Naive thymus-derived CD8-positive, alpha-beta T cell (primary cell): ENCODE measurements at regions not wholly inside any gene's neighbourhood (a gene's known extent, or its start where the extent isn't known, plus 50 kb on each side); places are given as distances from the start of the nearest gene placed in this dataset.
"Not testable (repeated sequence)": the region's sequence is repeated elsewhere in the genome, so short reads cannot be mapped to it uniquely, and the experiment has no call there.

Experiments used
- ATAC-seq, 2 donors: fragments of 150-1000 bp; cut with Tn5 transposase in 1 of 2; sonication (Bioruptor Pico), chemical (Tn5 transposase) in 1 of 2; 1 replicate in 1 of 2; 2 replicates in 1 of 2; pipeline ENCODE4 v1.10.0; 2021; ENCODE audit warnings: mild to moderate bottlenecking in 2 of 2, moderate library complexity in 2 of 2
- POLR2A ChIA-PET: fragments of 350-600 bp; sonication (Branson Sonifier 250); formaldehyde crosslinking; loops from one replicate; lab custom pipeline; 2021; ENCODE audit warnings: antibody characterized with exemption; lab: Charles Lee
- DNase-seq, 10 donors: peaks; one replicate each; pipeline versions ENCODE4 v3.0.0 to v3.0.0-alpha.2; 2020 to 2022
- H3K27ac Mint-ChIP-seq, 10 donors: one replicate each; pipeline ENCODE4 v1.8.0; 2020 to 2022; ENCODE audit warnings: mild to moderate bottlenecking in 10 of 10, mixed read lengths in 10 of 10, moderate library complexity in 4 of 10, inconsistent platforms in 1 of 10
- H3K27me3 Mint-ChIP-seq, 5 donors: one replicate each; pipeline ENCODE4 v1.8.0; 2021 to 2022; ENCODE audit warnings: mixed read lengths in 5 of 5
- H3K36me3 Mint-ChIP-seq, 3 donors: one replicate each; pipeline ENCODE4 v1.8.0; 2020 to 2022; ENCODE audit warnings: mixed read lengths in 3 of 3, mild to moderate bottlenecking in 2 of 3, inconsistent platforms in 1 of 3
- H3K4me1 Mint-ChIP-seq, 4 donors: one replicate each; pipeline ENCODE4 v1.8.0; 2021 to 2022; ENCODE audit warnings: mixed read lengths in 4 of 4
- H3K4me3 Mint-ChIP-seq, 10 donors: one replicate each; pipeline ENCODE4 v1.8.0; 2020 to 2022; ENCODE audit warnings: mild to moderate bottlenecking in 10 of 10, mixed read lengths in 10 of 10, moderate library complexity in 6 of 10, inconsistent platforms in 1 of 10
- H3K9me3 Mint-ChIP-seq, 9 donors: one replicate each; pipeline ENCODE4 v1.8.0; 2020 to 2022; ENCODE audit warnings: mixed read lengths in 9 of 9, mild to moderate bottlenecking in 3 of 9, inconsistent platforms in 1 of 9, moderate library complexity in 1 of 9

DNA sequence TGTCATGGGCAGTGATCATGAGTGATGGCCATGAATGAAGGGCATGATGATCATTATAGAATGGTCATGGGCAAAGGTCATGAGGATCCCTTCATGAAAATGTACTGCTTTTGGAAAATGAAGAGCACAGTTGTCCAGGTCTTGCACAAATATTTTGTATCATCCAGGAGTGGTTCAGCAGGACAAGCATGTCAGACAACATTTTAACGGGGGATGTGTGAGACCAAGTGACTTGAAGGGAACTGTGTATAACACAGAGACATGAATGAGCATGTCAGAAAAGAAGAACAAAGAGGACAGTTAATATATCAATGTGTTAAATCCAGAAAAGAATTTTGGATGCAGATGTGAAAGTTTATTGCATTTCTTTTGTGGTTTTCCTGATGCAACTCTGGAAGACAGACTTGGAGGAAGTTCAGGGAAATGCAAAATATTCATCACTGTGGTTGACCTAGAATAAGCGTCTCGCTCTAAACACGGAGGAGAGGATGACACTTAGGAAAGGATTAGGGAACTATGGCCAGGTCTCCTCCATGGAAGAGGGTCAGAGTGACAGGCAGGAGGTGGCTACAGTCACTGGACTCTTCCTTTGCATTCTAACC lies 116.1 kb upstream of the IRX4 start:
- Mint-ChIP-seq H3K4me3 (no peak overlapping the region), H3K36me3 (peaks cover 0 to 11% (median 0%) of the 10 kb centered on the region in 3 donors), H3K9me3 (peaks cover 3 to 20% (median 12%) of the 10 kb centered on the region in 9 donors), H3K4me1 (peaks cover 0 to 13% (median 3%) of the 10 kb centered on the region in 4 donors), H3K27ac (no peak overlapping the region), H3K27me3 (peaks cover 21 to 75% (median 52%) of the 10 kb centered on the region in 5 donors)
- POLR2A ChIA-PET, result no interaction called here
- DNase-seq, result no peak
- no peak for ATAC-seq

DNA sequence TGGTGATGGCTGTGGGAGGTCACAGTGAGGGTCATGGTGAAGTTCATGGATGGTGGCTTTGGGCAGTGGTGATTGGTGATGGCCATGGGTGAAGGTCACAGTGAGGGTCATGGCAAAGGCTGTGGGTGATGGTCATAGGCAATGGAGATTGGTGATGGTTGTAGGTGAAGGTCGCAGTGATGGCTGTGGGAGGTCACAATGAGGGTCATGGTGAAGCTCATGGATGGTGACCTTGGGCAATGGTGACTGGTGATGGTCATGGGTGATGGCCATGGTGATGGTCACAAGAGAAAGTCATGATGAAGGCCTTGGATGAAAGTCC lies 115.6 kb upstream of the IRX4 start:
- Mint-ChIP-seq H3K36me3 (peaks cover 0 to 16% (median 0%) of the 10 kb centered on the region in 3 donors), H3K27ac (no peak overlapping the region), H3K27me3 (peaks cover 17 to 75% (median 50%) of the 10 kb centered on the region in 5 donors), H3K9me3 (peaks cover 8 to 25% (median 17%) of the 10 kb centered on the region in 9 donors), H3K4me1 (peaks cover 0 to 13% (median 3%) of the 10 kb centered on the region in 4 donors), H3K4me3 (no peak overlapping the region)
- DNase-seq (no peak), ATAC-seq (no peak)
- POLR2A ChIA-PET, result no interaction called here

DNA sequence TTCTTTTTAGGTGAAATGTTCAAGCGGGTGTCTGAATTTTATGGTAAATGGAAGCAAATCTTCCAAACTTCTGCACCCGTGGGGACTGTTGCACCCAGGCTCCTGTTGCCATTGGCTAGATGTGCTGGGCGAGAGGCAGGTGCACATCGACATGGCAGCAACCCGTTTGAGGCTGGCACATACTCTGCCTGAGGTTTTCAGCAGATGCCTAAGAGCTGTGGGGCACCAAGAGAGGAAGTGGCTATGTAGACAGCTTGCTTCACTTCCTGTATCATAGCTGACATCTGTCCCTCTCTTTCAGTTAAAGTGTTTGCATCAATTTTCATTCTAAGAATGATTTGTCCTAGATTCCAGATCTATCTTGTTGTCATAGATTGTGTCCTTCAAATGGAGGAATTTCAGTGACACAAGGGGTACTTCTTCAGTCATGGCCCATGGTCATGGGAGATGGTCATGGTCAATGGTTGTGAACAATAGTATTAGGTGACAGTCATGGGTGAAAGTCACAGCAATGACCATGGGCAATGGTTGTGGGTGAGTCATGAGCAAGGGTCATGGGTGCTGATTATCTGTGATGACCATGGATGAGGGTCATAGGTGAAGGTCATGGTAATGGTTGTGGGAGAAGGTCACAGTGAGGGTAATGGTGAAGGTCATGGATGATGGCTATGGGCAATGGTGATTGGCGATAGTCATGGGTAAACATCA lies 115.1 kb upstream of the IRX4 start:
- no peak overlapping the region for H3K27ac Mint-ChIP-seq
- POLR2A ChIA-PET, result no interaction called here
- no peak for ATAC-seq

DNA sequence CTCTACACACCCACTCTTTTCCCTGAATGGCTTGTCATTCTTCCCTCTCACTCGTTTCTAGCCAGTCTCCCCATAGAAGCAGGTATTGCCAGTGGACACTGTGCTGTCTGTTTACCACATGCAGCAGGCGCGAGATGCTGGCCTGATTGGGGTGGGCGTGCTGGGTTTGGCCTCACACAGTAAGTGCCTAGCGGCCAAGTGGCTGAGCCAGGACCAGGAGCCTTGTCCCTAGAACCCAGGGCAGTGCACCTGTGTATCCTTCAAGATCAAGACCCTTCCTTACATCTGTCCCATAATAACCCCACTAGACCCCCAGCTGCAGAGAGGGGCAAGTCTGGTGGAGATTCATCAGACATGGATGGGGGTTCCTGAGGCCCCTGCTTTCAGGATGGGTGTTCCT lies 112.8 kb upstream of the IRX4 start:
- H3K4me1 Mint-ChIP-seq, result peaks cover 0 to 10% (median 2%) of the 10 kb centered on the region in 4 donors
- no peak overlapping the region for H3K4me3 Mint-ChIP-seq
- ATAC-seq, result no peak
- peaks cover 18 to 58% (median 30%) of the 10 kb centered on the region in 5 donors for H3K27me3 Mint-ChIP-seq
- H3K36me3 Mint-ChIP-seq, result peaks cover 0 to 20% (median 3%) of the 10 kb centered on the region in 3 donors
- H3K9me3 Mint-ChIP-seq, result peaks cover 14 to 36% (median 27%) of the 10 kb centered on the region in 9 donors
- no peak for DNase-seq
- POLR2A ChIA-PET, result no interaction called here
- no peak overlapping the region for H3K27ac Mint-ChIP-seq

More for the DNA sequence above, 115.1 kb upstream of the IRX4 start:
- Mint-ChIP-seq H3K36me3 (peaks cover 0 to 17% (median under 1%) of the 10 kb centered on the region in 3 donors), H3K4me3 (no peak overlapping the region), H3K9me3 (peaks cover 12 to 30% (median 19%) of the 10 kb centered on the region in 9 donors), H3K27me3 (peaks cover 17 to 70% (median 46%) of the 10 kb centered on the region in 5 donors), H3K4me1 (peaks cover 0 to 13% (median 3%) of the 10 kb centered on the region in 4 donors)
- DNase-seq, result no peak

DNA sequence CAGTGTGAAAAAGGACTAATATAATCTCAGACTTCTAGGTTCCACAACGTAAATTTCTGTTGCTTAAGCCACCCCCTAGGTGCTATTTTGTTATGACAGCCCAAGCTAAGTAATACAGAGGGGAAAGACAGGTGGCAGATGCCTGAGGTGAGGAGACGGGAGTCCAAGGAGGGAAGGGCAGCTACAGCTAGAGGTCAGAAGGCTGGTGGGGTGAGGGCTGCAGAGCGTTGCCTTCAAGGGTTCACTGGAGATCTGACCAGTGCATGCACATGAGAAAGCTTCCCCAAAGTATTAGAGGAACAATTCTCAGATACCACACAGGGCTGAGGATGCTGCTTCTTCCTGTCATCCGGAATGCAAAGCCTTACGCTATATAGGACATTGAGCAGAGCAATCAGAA lies 104.7 kb upstream of the IRX4 start:
- Mint-ChIP-seq H3K9me3 (peaks cover 7 to 36% (median 24%) of the 10 kb centered on the region in 9 donors), H3K36me3 (peaks cover 0 to 25% (median 0%) of the 10 kb centered on the region in 3 donors), H3K27ac (no peak overlapping the region), H3K27me3 (peaks cover 12 to 75% (median 32%) of the 10 kb centered on the region in 5 donors), H3K4me3 (no peak overlapping the region), H3K4me1 (no peaks in the 10 kb centered on the region)
- DNase-seq (no peak), ATAC-seq (no peak)
- POLR2A ChIA-PET, result no interaction called here

DNA sequence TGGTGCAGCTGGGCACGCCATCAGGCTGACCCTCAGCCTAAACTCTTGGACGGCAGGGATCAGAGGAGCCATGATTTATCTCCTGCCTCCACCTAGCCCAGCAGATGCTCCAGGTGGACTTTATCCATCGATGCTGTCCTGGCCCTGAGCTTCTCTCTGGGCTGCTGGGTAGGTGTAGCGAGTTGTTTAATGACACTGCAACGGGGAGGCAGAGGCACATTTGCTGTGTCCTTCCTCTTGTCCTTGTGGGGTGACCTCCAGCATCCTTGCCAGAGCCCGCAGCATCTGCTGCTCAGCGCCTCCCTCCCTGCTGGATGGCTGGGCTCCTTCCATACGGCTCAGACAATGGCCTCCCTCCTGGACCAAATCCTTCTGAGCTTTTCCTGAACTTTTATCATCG lies 103.1 kb upstream of the IRX4 start:
- peaks cover 12 to 64% (median 32%) of the 10 kb centered on the region in 5 donors for H3K27me3 Mint-ChIP-seq
- peak overlapping the region in 1 of 10 donors; percentile 89 for H3K27ac Mint-ChIP-seq
- H3K36me3 Mint-ChIP-seq, result peaks cover 0 to 25% (median 0%) of the 10 kb centered on the region in 3 donors
- POLR2A ChIA-PET, result no interaction called here
- no peak overlapping the region for H3K4me3 Mint-ChIP-seq
- ATAC-seq (no peak), DNase-seq (no peak)
- H3K9me3 Mint-ChIP-seq, result peaks cover 7 to 29% (median 17%) of the 10 kb centered on the region in 9 donors
- H3K4me1 Mint-ChIP-seq, result no peaks in the 10 kb centered on the region

DNA sequence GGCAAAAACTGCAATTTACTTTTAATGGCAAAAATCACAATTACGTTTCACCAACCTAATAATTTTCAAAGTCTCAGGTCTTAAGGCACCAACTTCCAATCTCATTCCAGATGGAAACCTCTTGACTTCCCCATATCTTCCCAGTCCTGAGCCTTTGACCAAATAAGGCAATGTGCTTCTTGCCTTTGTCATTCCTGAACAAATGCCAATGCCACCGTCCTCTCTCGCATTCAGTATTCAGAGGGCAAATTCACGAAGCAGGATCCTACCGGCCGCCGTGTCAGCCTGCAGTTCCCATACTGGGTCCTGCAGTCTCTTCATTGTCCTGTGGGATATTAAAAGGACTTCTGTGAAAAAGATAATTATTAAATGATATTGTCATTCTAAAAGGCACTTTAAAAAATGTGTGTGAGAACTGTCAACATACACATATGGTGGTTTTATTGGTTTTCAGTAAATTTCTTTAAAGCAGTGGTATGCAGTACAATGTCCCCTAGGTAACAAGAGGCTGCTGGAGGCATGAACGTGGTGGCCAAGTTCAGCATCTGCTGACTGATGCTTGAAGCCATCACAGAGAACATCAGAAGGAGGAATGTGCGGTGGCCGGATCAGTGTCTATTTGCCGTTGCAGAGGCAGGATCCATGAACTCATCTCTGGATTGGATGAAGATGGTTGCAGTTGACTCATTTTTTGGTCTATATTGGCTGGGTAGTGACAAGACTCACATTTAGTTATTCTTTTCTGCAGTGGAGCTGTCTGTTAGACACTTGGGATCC lies 101.4 kb upstream of the IRX4 start:
- peaks cover 12 to 67% (median 25%) of the 10 kb centered on the region in 5 donors for H3K27me3 Mint-ChIP-seq
- POLR2A ChIA-PET, result no interaction called here
- peaks cover 0 to 15% (median 7%) of the 10 kb centered on the region in 9 donors for H3K9me3 Mint-ChIP-seq
- peaks cover 0 to 15% (median 0%) of the 10 kb centered on the region in 3 donors for H3K36me3 Mint-ChIP-seq
- no peak for DNase-seq
- H3K27ac Mint-ChIP-seq, result no peak overlapping the region
- ATAC-seq, result no peak
- no peak overlapping the region for H3K4me3 Mint-ChIP-seq
- no peaks in the 10 kb centered on the region for H3K4me1 Mint-ChIP-seq

DNA sequence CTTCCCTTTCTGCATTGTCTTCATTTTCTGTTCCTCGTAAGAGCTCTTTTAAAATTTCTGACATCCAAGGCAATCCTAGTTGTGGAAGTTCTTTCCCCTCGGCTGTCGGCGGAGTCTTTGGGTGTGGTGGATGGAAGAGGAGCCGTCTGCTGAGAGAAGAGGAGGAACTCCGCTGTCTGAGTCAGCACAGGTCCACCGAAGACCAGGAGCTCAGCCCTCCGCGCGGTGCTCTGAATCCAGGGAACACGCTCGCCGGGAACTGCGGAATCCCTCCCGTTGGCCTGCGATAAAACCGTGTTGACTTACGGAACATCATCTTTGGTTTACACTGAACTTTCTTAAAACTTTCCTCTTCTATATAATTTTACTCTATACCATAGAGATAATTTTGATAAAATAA lies 100.7 kb upstream of the IRX4 start:
- Mint-ChIP-seq H3K4me3 (no peak overlapping the region), H3K9me3 (peaks cover 0 to 9% (median 5%) of the 10 kb centered on the region in 9 donors), H3K4me1 (no peaks in the 10 kb centered on the region), H3K27me3 (peaks cover 12 to 60% (median 26%) of the 10 kb centered on the region in 5 donors), H3K27ac (no peak overlapping the region), H3K36me3 (peaks cover 0 to 9% (median 0%) of the 10 kb centered on the region in 3 donors)
- no peak for DNase-seq
- POLR2A ChIA-PET, result no interaction called here
- no peak for ATAC-seq

DNA sequence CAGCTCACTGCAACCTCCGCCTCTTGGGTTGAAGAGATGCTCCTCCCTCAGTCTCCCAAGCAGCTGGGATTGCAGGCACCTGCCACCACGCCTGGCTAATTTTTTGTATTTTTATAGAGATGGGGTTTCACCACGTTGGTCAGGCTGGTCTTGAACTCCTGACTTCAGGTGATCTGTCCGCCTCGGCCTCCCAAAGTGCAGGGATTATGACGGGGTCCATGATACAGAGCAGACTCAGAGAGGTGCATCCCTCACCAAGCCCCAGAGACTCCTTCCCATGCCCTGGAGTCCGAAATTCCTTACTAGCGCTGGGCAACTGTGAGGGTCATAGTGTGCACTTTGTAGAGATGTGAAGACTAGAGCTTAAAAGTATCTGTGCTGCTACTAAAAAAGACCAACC lies 99.8 kb upstream of the IRX4 start:
- H3K36me3 Mint-ChIP-seq, ATAC-seq, H3K4me1 Mint-ChIP-seq, H3K9me3 Mint-ChIP-seq, H3K27ac Mint-ChIP-seq, H3K4me3 Mint-ChIP-seq, POLR2A ChIA-PET, DNase-seq: not testable (repeated sequence)
- peaks cover 12 to 57% (median 25%) of the 10 kb centered on the region in 5 donors for H3K27me3 Mint-ChIP-seq

DNA sequence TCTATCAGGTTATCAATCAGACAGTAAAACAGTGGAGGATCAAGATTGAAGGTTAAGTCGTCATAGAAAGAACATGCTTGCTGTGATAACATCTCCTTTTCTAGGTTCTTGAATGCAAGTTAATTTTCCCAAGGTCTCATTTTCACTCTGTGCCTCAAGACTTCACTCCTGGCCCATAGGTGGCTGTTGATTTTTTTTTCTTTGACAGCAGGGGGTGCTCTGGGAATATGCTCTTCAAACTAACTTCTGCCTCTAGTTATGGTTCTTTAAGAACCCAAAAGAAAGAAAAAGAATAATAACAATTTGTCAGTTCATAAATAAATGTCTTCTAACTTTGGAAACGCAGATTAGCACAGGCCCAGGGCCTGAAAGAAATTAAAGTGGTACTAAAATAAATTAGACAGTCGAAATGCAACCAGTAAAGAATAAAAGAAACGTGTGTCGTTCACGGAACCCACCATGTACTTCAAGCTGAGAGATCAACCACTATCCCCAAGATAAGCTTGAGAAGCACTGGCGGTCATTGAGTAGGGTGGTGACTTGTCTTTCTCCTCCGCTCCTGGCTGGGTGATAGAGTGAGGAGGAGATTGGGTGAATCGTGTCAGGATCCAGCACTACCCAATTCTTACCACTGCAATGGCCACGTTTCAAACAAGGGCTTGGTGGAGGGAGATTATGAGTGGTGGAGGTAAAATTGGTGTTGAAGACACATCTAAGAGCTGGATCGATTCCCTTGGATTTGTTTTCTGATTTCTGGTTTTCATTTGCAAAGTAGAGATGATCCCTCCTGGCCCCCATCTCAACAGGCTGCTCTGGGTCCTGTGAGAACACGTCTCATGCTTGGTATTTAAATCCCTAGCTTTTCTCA lies 93.4 kb upstream of the IRX4 start:
- H3K4me3 Mint-ChIP-seq, result no peak overlapping the region
- no peaks in the 10 kb centered on the region for H3K36me3 Mint-ChIP-seq
- POLR2A ChIA-PET, result no interaction called here
- H3K4me1 Mint-ChIP-seq, result no peaks in the 10 kb centered on the region
- peaks cover 12 to 57% (median 20%) of the 10 kb centered on the region in 5 donors for H3K27me3 Mint-ChIP-seq
- H3K9me3 Mint-ChIP-seq, result peaks cover 0 to 3% (median 0%) of the 10 kb centered on the region in 9 donors
- H3K27ac Mint-ChIP-seq, result peak overlapping the region in 1 of 10 donors; percentile 20
- no peak for ATAC-seq
- no peak for DNase-seq

DNA sequence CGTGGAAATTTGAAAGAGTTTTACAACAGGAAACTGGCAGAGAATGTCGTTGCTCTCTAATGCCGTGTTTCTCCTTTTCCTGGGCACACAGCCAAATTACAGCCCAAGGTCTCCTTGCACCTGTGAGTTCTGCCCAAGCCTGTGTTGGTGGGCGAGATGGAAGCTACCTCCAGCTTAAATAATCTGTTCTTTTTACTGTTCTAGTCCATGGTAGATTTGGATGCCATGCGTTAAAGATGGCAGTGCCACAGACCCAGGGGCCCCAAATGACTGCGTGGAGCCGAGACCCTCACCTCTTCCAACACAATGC lies 92.6 kb upstream of the IRX4 start:
- H3K36me3 Mint-ChIP-seq, result no peaks in the 10 kb centered on the region
- no peak overlapping the region for H3K27ac Mint-ChIP-seq
- ATAC-seq (no peak), DNase-seq (no peak)
- no peak overlapping the region for H3K4me3 Mint-ChIP-seq
- POLR2A ChIA-PET, result no interaction called here
- H3K4me1 Mint-ChIP-seq, result no peaks in the 10 kb centered on the region
- H3K27me3 Mint-ChIP-seq, result peaks cover 10 to 57% (median 20%) of the 10 kb centered on the region in 5 donors
- H3K9me3 Mint-ChIP-seq, result peaks cover 0 to 3% (median 0%) of the 10 kb centered on the region in 9 donors
